Fibroblast of lung (primary cell): ENCODE measurements at regions not wholly inside any gene's neighbourhood (a gene's known extent, or its start where the extent isn't known, plus 50 kb on each side); places are given as distances from the start of the nearest gene placed in this dataset.

Experiments used
- DNase-seq, 2 donors: peaks; one replicate each; pipeline versions ENCODE4 v3.0.0 to v3.0.0-alpha.2; 2010; ENCODE audit warnings: low read depth in 2 of 2
- H2AFZ ChIP-seq: 2 replicates; pipeline ENCODE4 v1.5.1; 2012; ENCODE audit warnings: low read length, control low read depth, inconsistent platforms
- H3K27ac ChIP-seq: 2 replicates; pipeline ENCODE4 v1.5.1; 2011; ENCODE audit warnings: low read length, control low read depth; ENCODE audit not compliant: insufficient read depth
- H3K27me3 ChIP-seq: 2 replicates; pipeline ENCODE4 v1.5.1; 2011; ENCODE audit warnings: mild to moderate bottlenecking, low read length; ENCODE audit not compliant: control insufficient read depth, insufficient read depth
- H3K36me3 ChIP-seq: 2 replicates; pipeline ENCODE4 v1.5.1; 2011; ENCODE audit warnings: low read length; ENCODE audit not compliant: control insufficient read depth, insufficient read depth
- H3K4me1 ChIP-seq: 2 replicates; pipeline ENCODE4 v1.5.1; 2011; ENCODE audit warnings: low read length; ENCODE audit not compliant: control insufficient read depth, insufficient read depth; ENCODE audit errors: extremely low read depth
- H3K4me2 ChIP-seq: 2 replicates; pipeline ENCODE4 v1.5.1; 2011; ENCODE audit warnings: low read length, control low read depth; ENCODE audit not compliant: insufficient read depth; ENCODE audit errors: extremely low read depth
- H3K4me3 ChIP-seq, 4 experiments: fragments of 200-600 bp in 1 of 4; sonication (generic) in 1 of 4; replicated peaks in 1 of 4; 2 replicates each; pipeline ENCODE4 v1.5.1; 2011 to 2016; ENCODE audit warnings: low read length in 4 of 4, low read depth in 3 of 4, mild to moderate bottlenecking in 3 of 4, control low read depth in 2 of 4, inconsistent platforms in 1 of 4, mixed read lengths in 1 of 4; ENCODE audit not compliant: insufficient read depth in 1 of 4; ENCODE audit errors: control extremely low read depth in 1 of 4
- H3K79me2 ChIP-seq: 2 replicates; pipeline ENCODE4 v1.5.1; 2012; ENCODE audit warnings: mild to moderate bottlenecking, low read length, inconsistent platforms; ENCODE audit not compliant: control insufficient read depth, insufficient read depth
- H3K9ac ChIP-seq: 2 replicates; pipeline ENCODE4 v1.5.1; 2011; ENCODE audit warnings: mild to moderate bottlenecking, low read length, control low read depth; ENCODE audit not compliant: insufficient read depth
- H3K9me3 ChIP-seq: 2 replicates; pipeline ENCODE4 v1.5.1; 2012; ENCODE audit warnings: low read depth, low read length; ENCODE audit not compliant: control insufficient read depth, insufficient read depth
- H4K20me1 ChIP-seq: 2 replicates; pipeline ENCODE4 v1.5.1; 2011; ENCODE audit warnings: low read length; ENCODE audit not compliant: control insufficient read depth, insufficient read depth; ENCODE audit errors: extremely low read depth
- CTCF ChIP-seq, 2 donors: IDR thresholded peaks in 1 of 2; conservative IDR thresholded peaks in 1 of 2; 1 replicate in 1 of 2; 2 replicates in 1 of 2; pipeline ENCODE4 v1.5.1; 2011 to 2012; ENCODE audit warnings: low read length in 2 of 2, control low read depth in 1 of 2, inconsistent platforms in 1 of 2, low read depth in 1 of 2, mild to moderate bottlenecking in 1 of 2
- EZH2 ChIP-seq: IDR thresholded peaks from 2 replicates; pipeline ENCODE4 v1.5.1; 2012; ENCODE audit warnings: low read length, control low read depth, mild to moderate bottlenecking; ENCODE audit errors: missing control alignments

GRCh38 chr4:99759346-99759984 is 57.2 kb upstream of the DAPP1 start:
- no peak overlapping the region for H3K9ac ChIP-seq
- no peak overlapping the region for H2AFZ ChIP-seq
- no peaks in the 10 kb centered on the region for H3K79me2 ChIP-seq
- peaks cover 2% of the 10 kb centered on the region for H3K4me1 ChIP-seq
- no peaks in the 10 kb centered on the region for H3K36me3 ChIP-seq
- H3K27me3 ChIP-seq: no peaks in the 10 kb centered on the region
- H4K20me1 ChIP-seq: no peaks in the 10 kb centered on the region
- no peak overlapping the region for H3K4me2 ChIP-seq
- H3K27ac ChIP-seq: no peak overlapping the region
- no peaks in the 10 kb centered on the region for H3K9me3 ChIP-seq
- no peak overlapping the region for H3K4me3 ChIP-seq
- no peak for DNase-seq
- TF ChIP-seq CTCF (conservative IDR thresholded peaks at IDR 0.05 in 1 of 2, IDR thresholded peaks at IDR 0.05 in 1 of 2; ENCODE audit: low read depth in 1 of 2, low read length in 2 of 2): no peak
- no peak for TF ChIP-seq EZH2

GRCh38 chr4:99755223-99755944 is 61.2 kb upstream of the DAPP1 start:
- H2AFZ ChIP-seq: no peak overlapping the region
- peak; percentile 51 to 58 for DNase-seq
- no peak overlapping the region for H3K9ac ChIP-seq
- no peaks in the 10 kb centered on the region for H3K4me1 ChIP-seq
- no peaks in the 10 kb centered on the region for H3K27me3 ChIP-seq
- no peaks in the 10 kb centered on the region for H4K20me1 ChIP-seq
- no peak overlapping the region for H3K4me3 ChIP-seq
- TF ChIP-seq CTCF (conservative IDR thresholded peaks at IDR 0.05 in 1 of 2, IDR thresholded peaks at IDR 0.05 in 1 of 2; ENCODE audit: low read depth in 1 of 2, low read length in 2 of 2) (no peak), EZH2 (no peak)
- H3K9me3 ChIP-seq: no peaks in the 10 kb centered on the region
- H3K4me2 ChIP-seq: no peak overlapping the region
- H3K27ac ChIP-seq: no peak overlapping the region
- H3K79me2 ChIP-seq: no peaks in the 10 kb centered on the region
- no peaks in the 10 kb centered on the region for H3K36me3 ChIP-seq

GRCh38 chr4:99754756-99755155 is 61.9 kb upstream of the DAPP1 start:
- Histone ChIP-seq H2AFZ (no peak overlapping the region), H3K9me3 (no peaks in the 10 kb centered on the region), H3K79me2 (no peaks in the 10 kb centered on the region), H3K27ac (no peak overlapping the region), H4K20me1 (no peaks in the 10 kb centered on the region), H3K27me3 (no peaks in the 10 kb centered on the region), H3K4me2 (no peak overlapping the region), H3K36me3 (no peaks in the 10 kb centered on the region), H3K4me1 (no peaks in the 10 kb centered on the region), H3K4me3 (no peak overlapping the region), H3K9ac (no peak overlapping the region)
- peak; percentile 2 to 35 for DNase-seq
- TF ChIP-seq CTCF (conservative IDR thresholded peaks at IDR 0.05 in 1 of 2, IDR thresholded peaks at IDR 0.05 in 1 of 2; ENCODE audit: low read depth in 1 of 2, low read length in 2 of 2): no peak
- no peak for TF ChIP-seq EZH2
